GM10266 (cell line): ENCODE measurements at regions not wholly inside any gene's neighbourhood (a gene's known extent, or its start where the extent isn't known, plus 50 kb on each side); places are given as distances from the start of the nearest gene placed in this dataset.

ENCODE experiments used
- DNase-seq: peaks from one replicate; pipeline ENCODE4 v3.0.0; 2012; ENCODE audit errors: extremely low spot score
- CTCF ChIP-seq: IDR thresholded peaks from 2 replicates; pipeline ENCODE4 v1.5.1; 2012; ENCODE audit warnings: mild to moderate bottlenecking, low read depth; ENCODE audit not compliant: control insufficient read depth, insufficient read depth; ENCODE audit errors: missing control alignments

- DNase-seq, result no peak
- no peak for TF ChIP-seq CTCF
Measured at GRCh38 chr1:117812869-117813511, 116.4 kb downstream of the GDAP2 start.
